PC-9 (cell line): ENCODE measurements at regions not wholly inside any gene's neighbourhood (a gene's known extent, or its start where the extent isn't known, plus 50 kb on each side); places are given as distances from the start of the nearest gene placed in this dataset.

Experiments
- BruUV-seq: library from RNA; stranded (reverse); fragments of 400-500 nt; replicated peaks from 2 replicates; lab custom pipeline; 2021; lab: Mats Ljungman, UMichigan
- CTCF ChIA-PET: fragments of 300-600 bp; sonication (Branson Sonifier 250); formaldehyde crosslinking; loops from one replicate; lab custom pipeline; 2022; ENCODE audit warnings: antibody characterized with exemption; lab: Charles Lee
- POLR2A ChIA-PET: fragments of 300-600 bp; sonication (Branson Sonifier 250); formaldehyde crosslinking; loops from one replicate; lab custom pipeline; 2022; ENCODE audit warnings: antibody characterized with exemption; ENCODE audit not compliant: unreplicated experiment; lab: Charles Lee
- DNase-seq, 2 experiments: peaks; one replicate each; pipeline versions ENCODE4 v3.0.0 to v3.0.0-alpha.2; 2015 to 2022; ENCODE audit warnings: mixed read lengths in 1 of 2
- H2AFZ ChIP-seq: fragments of 200-600 bp; sonication (generic); 2 replicates; pipeline ENCODE4 v1.8.1; 2017; ENCODE audit warnings: antibody characterized with exemption
- H3F3A ChIP-seq: fragments of 200-600 bp; sonication (generic); 2 replicates; pipeline ENCODE4 v1.8.1; 2017; ENCODE audit warnings: antibody characterized with exemption, mild to moderate bottlenecking, low read depth; ENCODE audit not compliant: insufficient read depth
- H3K27ac ChIP-seq: fragments of 200-600 bp; sonication (generic); 2 replicates; pipeline ENCODE4 v1.6.1; 2016; ENCODE audit warnings: mixed run types
- H3K27me3 ChIP-seq: fragments of 200-600 bp; sonication (generic); 2 replicates; pipeline ENCODE4 v1.6.1; 2016; ENCODE audit warnings: low read depth, mixed run types; ENCODE audit not compliant: insufficient read depth
- H3K36me3 ChIP-seq: fragments of 200-600 bp; sonication (generic); 2 replicates; pipeline ENCODE4 v1.6.1; 2016; ENCODE audit warnings: low read depth, mixed run types
- H3K4me1 ChIP-seq: fragments of 200-600 bp; sonication (generic); replicated peaks from 2 replicates; pipeline ENCODE4 v1.6.1; 2016; ENCODE audit warnings: mixed run types; ENCODE audit not compliant: insufficient read depth
- H3K4me2 ChIP-seq: fragments of 200-600 bp; sonication (generic); 2 replicates; pipeline ENCODE4 v1.6.1; 2017; ENCODE audit warnings: mixed run types
- H3K4me3 ChIP-seq: fragments of 200-600 bp; sonication (generic); 2 replicates; pipeline ENCODE4 v1.6.1; 2016; ENCODE audit warnings: mixed run types
- H3K79me2 ChIP-seq: fragments of 200-600 bp; sonication (generic); 2 replicates; pipeline ENCODE4 v1.6.1; 2017; ENCODE audit warnings: low read depth, mixed run types
- H3K9me2 ChIP-seq: fragments of 200-600 bp; sonication (generic); 2 replicates; pipeline ENCODE4 v1.8.1; 2017; ENCODE audit warnings: mild to moderate bottlenecking; ENCODE audit not compliant: insufficient read depth
- H3K9me3 ChIP-seq: fragments of 200-600 bp; sonication (generic); 2 replicates; pipeline ENCODE4 v1.8.1; 2016; ENCODE audit warnings: low read depth; ENCODE audit not compliant: insufficient read depth
- H4K20me1 ChIP-seq: fragments of 200-600 bp; sonication (generic); 2 replicates; pipeline ENCODE4 v1.8.1; 2017; ENCODE audit not compliant: insufficient read depth
- CTCF ChIP-seq: fragments of 200-600 bp; sonication (generic); conservative IDR thresholded peaks from 2 replicates; pipeline ENCODE4 v1.6.1; 2017; ENCODE audit warnings: mixed run types, antibody characterized with exemption, mild to moderate bottlenecking, moderate library complexity
- EZH2 ChIP-seq: fragments of 200-600 bp; sonication (generic); IDR thresholded peaks from 2 replicates; pipeline ENCODE4 v1.8.0; 2017; ENCODE audit warnings: antibody characterized with exemption, low read depth
- intact Hi-C: fragments of 100-400 bp; cut with micrococcal nuclease; formaldehyde crosslinking; loops from one replicate; pipeline ENCODE4 v1.10.0; 2022; ENCODE audit not compliant: unreplicated experiment

DNA sequence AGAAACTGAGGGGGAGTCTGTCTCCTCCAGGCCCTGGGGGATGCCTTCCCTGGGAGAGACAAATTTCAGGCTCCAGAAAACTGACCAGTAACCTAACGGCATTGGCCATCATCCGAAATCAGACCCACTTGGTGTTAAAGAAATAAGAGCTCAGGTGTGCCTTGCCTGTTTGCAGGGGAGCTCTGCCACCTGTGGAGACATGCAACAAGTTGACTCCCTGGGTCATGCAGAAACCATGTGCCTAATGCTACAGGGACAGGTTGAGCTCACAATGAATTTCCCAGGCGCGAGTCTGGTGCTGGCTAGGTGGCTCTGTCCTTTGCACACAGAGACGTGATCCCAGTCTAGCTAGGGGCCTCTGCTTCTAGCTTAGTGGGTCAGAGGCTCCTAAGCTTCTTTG is 95.8 kb upstream of the KIT start:
- no peak overlapping the region for H3K4me3 ChIP-seq
- no peaks in the 10 kb centered on the region for H3K79me2 ChIP-seq
- no peaks in the 10 kb centered on the region for H3F3A ChIP-seq
- H3K9me3 ChIP-seq = no peaks in the 10 kb centered on the region
- H3K9me2 ChIP-seq = no peaks in the 10 kb centered on the region
- H3K4me1 ChIP-seq = no peaks in the 10 kb centered on the region
- TF ChIP-seq EZH2 (no peak), CTCF (no peak)
- H3K4me2 ChIP-seq = no peak overlapping the region
- no TSS peak for BruUV-seq
- DNase-seq = no peak
- no peaks in the 10 kb centered on the region for H3K27me3 ChIP-seq
- POLR2A ChIA-PET = no interaction called here
- no peak overlapping the region for H2AFZ ChIP-seq
- CTCF ChIA-PET = no interaction called here
- no peaks in the 10 kb centered on the region for H3K36me3 ChIP-seq
- no peaks in the 10 kb centered on the region for H4K20me1 ChIP-seq
- intact Hi-C loops = no loop called here
- H3K27ac ChIP-seq = no peak overlapping the region

DNA sequence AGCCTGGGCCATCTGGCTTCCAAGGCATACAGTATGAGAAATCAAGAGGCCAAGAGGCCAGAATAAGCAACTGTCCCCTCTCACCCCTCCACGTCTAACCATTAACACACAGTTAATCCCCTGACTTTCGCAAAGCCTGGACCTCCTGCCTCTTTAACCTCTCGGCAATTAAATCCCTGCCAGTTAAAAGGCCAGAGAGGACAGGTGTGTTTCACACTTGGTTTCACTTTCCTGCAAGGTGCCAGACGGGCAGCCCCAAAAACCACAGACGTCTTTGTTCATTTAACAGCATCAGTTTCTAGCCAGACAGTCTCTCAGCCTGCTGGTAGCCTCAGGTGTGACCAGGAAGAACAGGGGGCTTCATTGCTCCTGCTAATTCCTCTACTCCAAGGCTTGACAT is 91.1 kb upstream of the KIT start:
- no TSS peak for BruUV-seq
- intact Hi-C loops = no loop called here
- peak overlapping the region; percentile 23; the same call in 1 of the 2 replicates for H3K4me2 ChIP-seq
- H3K4me3 ChIP-seq = no peak overlapping the region
- H3K27ac ChIP-seq = no peak overlapping the region
- POLR2A ChIA-PET = no interaction called here
- TF ChIP-seq CTCF (no peak), EZH2 (no peak)
- CTCF ChIA-PET = interaction anchor here (0.7 kb wide), 1 partner anchor 830 kb away, joined by 3 read pairs; no protein-coding TSS in a partner anchor
- H3K4me1 ChIP-seq = no peaks in the 10 kb centered on the region
- H3K36me3 ChIP-seq = no peaks in the 10 kb centered on the region
- no peaks in the 10 kb centered on the region for H4K20me1 ChIP-seq
- H3K9me2 ChIP-seq = no peaks in the 10 kb centered on the region
- no peak overlapping the region for H2AFZ ChIP-seq
- no peaks in the 10 kb centered on the region for H3K9me3 ChIP-seq
- DNase-seq = no peak
- no peaks in the 10 kb centered on the region for H3F3A ChIP-seq
- H3K27me3 ChIP-seq = no peaks in the 10 kb centered on the region
- H3K79me2 ChIP-seq = no peaks in the 10 kb centered on the region

GRCh38 chr4:54567327-54567726 is 90.4 kb upstream of the KIT start:
- POLR2A ChIA-PET = no interaction called here
- Histone ChIP-seq H3F3A (no peaks in the 10 kb centered on the region), H3K36me3 (no peaks in the 10 kb centered on the region), H3K4me2 (no peak overlapping the region), H3K4me1 (no peaks in the 10 kb centered on the region), H3K9me2 (no peaks in the 10 kb centered on the region), H3K4me3 (no peak overlapping the region), H3K27me3 (no peaks in the 10 kb centered on the region), H4K20me1 (no peaks in the 10 kb centered on the region), H3K27ac (no peak overlapping the region), H2AFZ (no peak overlapping the region), H3K79me2 (no peaks in the 10 kb centered on the region), H3K9me3 (no peaks in the 10 kb centered on the region)
- intact Hi-C loops = no loop called here
- CTCF ChIA-PET = interaction anchor here (0.7 kb wide), 1 partner anchor 829 kb away, joined by 3 read pairs; no protein-coding TSS in a partner anchor
- DNase-seq = no peak
- TF ChIP-seq CTCF (no peak), EZH2 (no peak)
- BruUV-seq = no TSS peak
